Transverse colon (tissue), 4 donors: ENCODE measurements at regions not wholly inside any gene's neighbourhood (a gene's known extent, or its start where the extent isn't known, plus 50 kb on each side); places are given as distances from the start of the nearest gene placed in this dataset.

Experiments used
- DNase-seq: peaks from one replicate; pipeline ENCODE4 v3.0.0-alpha.2; 2019
- H3K27ac ChIP-seq, 4 donors: fragments of 200-600 bp; sonication (generic); 2 replicates each; pipeline ENCODE4 v1.5.1; 2016 to 2018; ENCODE audit warnings: inconsistent platforms in 4 of 4
- H3K27me3 ChIP-seq: fragments of 200-600 bp; sonication (generic); 2 replicates; pipeline ENCODE4 v1.5.1; 2017; ENCODE audit warnings: inconsistent platforms
- H3K36me3 ChIP-seq, 4 donors: fragments of 200-600 bp; sonication (generic); 2 replicates each; pipeline ENCODE4 v1.5.1; 2017 to 2019; ENCODE audit warnings: inconsistent platforms in 4 of 4
- H3K4me1 ChIP-seq, 4 donors: fragments of 200-600 bp; sonication (generic); 2 replicates each; pipeline ENCODE4 v1.5.1; 2017 to 2020; ENCODE audit warnings: inconsistent platforms in 4 of 4
- H3K4me3 ChIP-seq, 4 donors: fragments of 200-600 bp; sonication (generic); 1 replicate in 1 of 4; 2 replicates in 3 of 4; pipeline versions ENCODE4 v1.5.1 to v1.6.1; 2017 to 2019; ENCODE audit warnings: inconsistent platforms in 4 of 4
- H3K9me3 ChIP-seq, 2 donors: fragments of 200-600 bp; sonication (generic); 2 replicates each; pipeline ENCODE4 v1.5.1; 2017 to 2019; ENCODE audit warnings: inconsistent platforms in 2 of 2
- EP300 ChIP-seq: sonication (generic); formaldehyde crosslinking; IDR thresholded peaks from one replicate; pipeline ENCODE4 v1.6.1; 2017; ENCODE audit warnings: antibody characterized with exemption, low read depth
- POLR2A ChIP-seq: fragments of 450-650 bp; IDR thresholded peaks from one replicate; pipeline ENCODE4 v1.6.1; 2016; ENCODE audit warnings: antibody characterized with exemption, mild to moderate bottlenecking, moderate library complexity
- POLR2AphosphoS5 ChIP-seq, 3 donors: sonication (generic); formaldehyde crosslinking; IDR thresholded peaks; one replicate each; pipeline ENCODE4 v1.6.1; 2016; ENCODE audit warnings: antibody characterized with exemption in 3 of 3
- WGBS, 2 donors: methylation state at CpG; one replicate each; pipeline ENCODE4 v1.1.5; 2018; ENCODE audit warnings: low coverage in 1 of 2; 5-methylcytosine and 5-hydroxymethylcytosine counted together
- in situ Hi-C, 4 donors: fragments of 200-750 bp; cut with MboI; loops; one replicate each; pipeline versions ENCODE4 v1.15.0 to v1.15.1; 2017; ENCODE audit warnings: low sequenced_read_pairs in 3 of 4, low pct_ligation_motif_present in 1 of 4, low pct_unique_long_range_greater_than_20kb in 1 of 4
- intact Hi-C: fragments of 100-400 bp; cut with DNase I; formaldehyde crosslinking; loops from one replicate; pipeline ENCODE4 v1.15.1; 2023; ENCODE audit warnings: low total_unique reads
- TF ChIP-seq, protein P1 (sequence below), 5 experiments: fragments of 200-600 bp in 3 of 5; fragments of 450-650 bp in 2 of 5; sonication (generic) in 3 of 5; IDR thresholded peaks; 1 replicate in 2 of 5; 2 replicates in 3 of 5; pipeline ENCODE4 v1.5.1; 2016 to 2017; ENCODE audit warnings: antibody characterized with exemption in 5 of 5, inconsistent platforms in 3 of 5, mild to moderate bottlenecking in 2 of 5, moderate library complexity in 1 of 5

- WGBS, 2 donors: 64 to 70% methylated on average over 3 of the region's 3 CpGs
- intact Hi-C loops: no loop called here
- no peak overlapping the region for H3K4me3 ChIP-seq
- H3K36me3 ChIP-seq: no peaks in the 10 kb centered on the region
- no peak for DNase-seq
- H3K4me1 ChIP-seq: no peaks in the 10 kb centered on the region
- no peaks in the 10 kb centered on the region for H3K27me3 ChIP-seq
- TF ChIP-seq EP300 (no peak), POLR2AphosphoS5 (IDR thresholded peaks at IDR 0.05) (no peak)
- TF ChIP-seq, protein P1, sequence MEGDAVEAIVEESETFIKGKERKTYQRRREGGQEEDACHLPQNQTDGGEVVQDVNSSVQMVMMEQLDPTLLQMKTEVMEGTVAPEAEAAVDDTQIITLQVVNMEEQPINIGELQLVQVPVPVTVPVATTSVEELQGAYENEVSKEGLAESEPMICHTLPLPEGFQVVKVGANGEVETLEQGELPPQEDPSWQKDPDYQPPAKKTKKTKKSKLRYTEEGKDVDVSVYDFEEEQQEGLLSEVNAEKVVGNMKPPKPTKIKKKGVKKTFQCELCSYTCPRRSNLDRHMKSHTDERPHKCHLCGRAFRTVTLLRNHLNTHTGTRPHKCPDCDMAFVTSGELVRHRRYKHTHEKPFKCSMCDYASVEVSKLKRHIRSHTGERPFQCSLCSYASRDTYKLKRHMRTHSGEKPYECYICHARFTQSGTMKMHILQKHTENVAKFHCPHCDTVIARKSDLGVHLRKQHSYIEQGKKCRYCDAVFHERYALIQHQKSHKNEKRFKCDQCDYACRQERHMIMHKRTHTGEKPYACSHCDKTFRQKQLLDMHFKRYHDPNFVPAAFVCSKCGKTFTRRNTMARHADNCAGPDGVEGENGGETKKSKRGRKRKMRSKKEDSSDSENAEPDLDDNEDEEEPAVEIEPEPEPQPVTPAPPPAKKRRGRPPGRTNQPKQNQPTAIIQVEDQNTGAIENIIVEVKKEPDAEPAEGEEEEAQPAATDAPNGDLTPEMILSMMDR (IDR thresholded peaks at IDR 0.05): no peak
- no peaks in the 10 kb centered on the region for H3K9me3 ChIP-seq
- no peak overlapping the region for H3K27ac ChIP-seq
- in situ Hi-C loops: no loop called here
Observed at GRCh38 chr10:8661886-8662285, 607.4 kb downstream of the GATA3 start.

DNA sequence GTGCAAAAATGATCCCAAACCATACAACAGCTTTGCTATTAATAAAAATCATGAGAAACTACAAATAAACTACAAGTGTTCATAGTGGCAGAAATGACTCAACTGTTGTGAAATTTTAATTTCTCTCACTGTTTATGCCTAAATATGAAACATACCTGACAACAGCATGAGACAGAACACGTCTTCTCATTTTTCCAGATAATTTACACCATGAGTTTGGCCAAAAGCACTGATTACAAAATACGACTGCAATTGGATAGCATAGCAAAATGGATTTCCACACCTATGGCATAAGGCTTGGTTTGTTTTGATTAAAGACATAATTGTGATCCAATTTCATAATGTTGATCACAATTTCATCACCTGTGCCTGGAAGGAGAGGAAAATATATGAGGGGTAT is 608.6 kb downstream of the GATA3 start:
- Histone ChIP-seq H3K4me3 (no peak overlapping the region), H3K4me1 (no peaks in the 10 kb centered on the region), H3K27ac (no peak overlapping the region), H3K27me3 (no peaks in the 10 kb centered on the region), H3K9me3 (no peaks in the 10 kb centered on the region), H3K36me3 (no peaks in the 10 kb centered on the region)
- DNase-seq: no peak
- 63 to 67% methylated on average over 2 of the region's 2 CpGs for WGBS, 2 donors
- no peak for TF ChIP-seq POLR2AphosphoS5 (IDR thresholded peaks at IDR 0.05)
- no peak for TF ChIP-seq EP300
- no peak for TF ChIP-seq POLR2A
- TF ChIP-seq, protein P1 (IDR thresholded peaks at IDR 0.05): no peak
- intact Hi-C loops: no loop called here
- in situ Hi-C loops: no loop called here

- TF ChIP-seq EP300 (no peak), POLR2A (no peak), POLR2AphosphoS5 (IDR thresholded peaks at IDR 0.05) (no peak)
- TF ChIP-seq, protein P1 (IDR thresholded peaks at IDR 0.05): no peak
- Histone ChIP-seq H3K36me3 (no peaks in the 10 kb centered on the region), H3K4me3 (no peak overlapping the region), H3K9me3 (no peaks in the 10 kb centered on the region), H3K27me3 (no peaks in the 10 kb centered on the region), H3K4me1 (no peaks in the 10 kb centered on the region), H3K27ac (no peak overlapping the region)
- DNase-seq: no peak
- in situ Hi-C loops: no loop called here
- WGBS, 2 donors: 29 to 62% methylated on average over 2 of the region's 2 CpGs
- intact Hi-C loops: no loop called here
Observed at GRCh38 chr10:8665322-8665721, 610.8 kb downstream of the GATA3 start.

DNA sequence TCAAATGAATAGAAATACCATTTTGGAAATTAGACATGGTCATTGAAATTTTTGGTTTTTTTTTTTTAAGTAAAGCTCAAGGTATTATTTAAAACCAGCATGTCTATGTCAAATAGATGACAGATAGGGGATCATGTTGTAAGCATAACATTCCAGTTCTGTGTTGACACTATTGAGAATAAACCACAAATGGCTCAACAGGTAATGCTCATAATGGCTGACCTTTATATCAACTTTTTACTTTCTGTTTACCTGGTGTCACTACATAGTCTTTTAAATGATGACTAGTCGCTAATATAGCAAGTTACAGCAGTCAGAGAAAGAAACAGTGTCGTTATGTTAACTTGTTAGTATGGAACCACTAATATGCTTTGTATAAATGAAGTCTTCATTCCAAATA is 616.0 kb downstream of the GATA3 start:
- Histone ChIP-seq H3K9me3 (no peaks in the 10 kb centered on the region), H3K4me3 (no peak overlapping the region), H3K27ac (no peak overlapping the region), H3K27me3 (no peaks in the 10 kb centered on the region), H3K4me1 (no peaks in the 10 kb centered on the region), H3K36me3 (no peaks in the 10 kb centered on the region)
- intact Hi-C loops (no loop called here), in situ Hi-C loops (no loop called here)
- WGBS, 2 donors: 56 to 66% methylated on average over 2 of the region's 2 CpGs
- no peak for DNase-seq
- TF ChIP-seq POLR2A: no peak
- TF ChIP-seq EP300: no peak
- TF ChIP-seq, protein P1 (IDR thresholded peaks at IDR 0.05): no peak
